HEK293T (cell line): ENCODE measurements at regions not wholly inside any gene's neighbourhood (a gene's known extent, or its start where the extent isn't known, plus 50 kb on each side); places are given as distances from the start of the nearest gene placed in this dataset.

Experiments
- BHLHE40 ChIP-seq: fragments of 450-650 bp; IDR thresholded peaks from 2 replicates; pipeline ENCODE4 v1.6.1; 2016; ENCODE audit warnings: mild to moderate bottlenecking, moderate library complexity, borderline replicate concordance
- HDGF ChIP-seq: fragments of 450-650 bp; IDR thresholded peaks from 2 replicates; pipeline ENCODE4 v1.6.1; 2017; ENCODE audit warnings: antibody characterized with exemption, borderline replicate concordance
- NFRKB ChIP-seq: fragments of 450-650 bp; IDR thresholded peaks from 2 replicates; pipeline ENCODE4 v1.6.1; 2016; ENCODE audit warnings: mild to moderate bottlenecking, moderate library complexity
- ZNF384 ChIP-seq: fragments of 450-650 bp; IDR thresholded peaks from 2 replicates; pipeline ENCODE4 v1.6.1; 2016

- TF ChIP-seq ZNF384 (no peak), NFRKB (no peak), BHLHE40 (no peak), HDGF (no peak)
These were observed 64.9 kb upstream of the FRMPD3 start for GRCh38 chrX:107384397-107385105.
